ENCODE measurements at regions not wholly inside any gene's neighbourhood (a gene's known extent, or its start where the extent isn't known, plus 50 kb on each side); places are given as distances from the start of the nearest gene placed in this dataset.

- TF ChIP-seq USF1 (IDR thresholded peaks at IDR 0.05; ENCODE audit: borderline replicate concordance, low read depth): no peak
These were observed 786.0 kb upstream of the SLC39A10 start (continued) for GRCh38 chr2:194870974-194871535.

GRCh38 chr2:194867328-194867727, 789.7 kb upstream of the SLC39A10 start:
- DNase-seq: peak; percentile 2
- H3K4me3 ChIP-seq (ENCODE audit: low read depth in 2 of 2, low read length in 1 of 2): peak overlapping the region in 1 of 2 experiments; percentile 44; a peak in 1 of 4 replicates
- no peaks in the 10 kb centered on the region for H3K27me3 ChIP-seq (ENCODE audit: insufficient read depth)
- H3K9me3 ChIP-seq: no peaks in the 10 kb centered on the region
- peak; percentile 80 for TF ChIP-seq CTCF (IDR thresholded peaks at IDR 0.05)
- TF ChIP-seq TAF1 (IDR thresholded peaks at IDR 0.05; ENCODE audit: borderline replicate concordance, low read depth, low read length): no peak
- TF ChIP-seq RAD21 (IDR thresholded peaks at IDR 0.05; ENCODE audit: low read length): peak; percentile 46
- 0 out of 2 replicates have a peak, but pooled peaks have one; percentile 7 for TF ChIP-seq SMC3 (IDR thresholded peaks at IDR 0.05; ENCODE audit: low read depth, low read length)
- H4K20me1 ChIP-seq (ENCODE audit: insufficient read depth): no peaks in the 10 kb centered on the region
- no peak overlapping the region for H2AFZ ChIP-seq (ENCODE audit: low read depth)
- CTCF ChIA-PET: interaction anchor here (0.8 to 1.3 kb wide), 8 partner anchors 10 to 700 kb away, joined by 3 to 6 read pairs (median 3); no protein-coding TSS in a partner anchor
- WGBS (ENCODE audit: low lambda C conversion rate): 4% methylated on average over 1 of the region's 1 CpG
- H3K36me3 ChIP-seq (replicated peaks in 1 of 2; ENCODE audit: control insufficient read depth in 1 of 2, insufficient read depth in 2 of 2, low read length in 1 of 2): no peaks in the 10 kb centered on the region
- no peaks in the 10 kb centered on the region for H3F3A ChIP-seq (replicated peaks; ENCODE audit: insufficient read depth)
- no peak overlapping the region for H3K9ac ChIP-seq
- no peaks in the 10 kb centered on the region for H3K79me2 ChIP-seq (ENCODE audit: insufficient read depth)
- H3K4me2 ChIP-seq: no peak overlapping the region
- H3K4me1 ChIP-seq (ENCODE audit: control insufficient read depth in 1 of 2, insufficient read depth in 2 of 2, low read depth in 1 of 2, low read length in 1 of 2): no peaks in the 10 kb centered on the region
- H3K9me2 ChIP-seq: no peaks in the 10 kb centered on the region
- H3K27ac ChIP-seq (ENCODE audit: low read depth in 2 of 2, low read length in 1 of 2): no peak overlapping the region
- POLR2A ChIA-PET: no interaction called here

- no peaks in the 10 kb centered on the region for H3K36me3 ChIP-seq (replicated peaks in 1 of 2; ENCODE audit: control insufficient read depth in 1 of 2, insufficient read depth in 2 of 2, low read length in 1 of 2)
- no peak for DNase-seq
- ChIA-PET POLR2A (no interaction called here), CTCF (no interaction called here)
- H2AFZ ChIP-seq (ENCODE audit: low read depth): no peak overlapping the region
- H3K27ac ChIP-seq (ENCODE audit: low read depth in 2 of 2, low read length in 1 of 2): no peak overlapping the region
- no peaks in the 10 kb centered on the region for H3F3A ChIP-seq (replicated peaks; ENCODE audit: insufficient read depth)
- no peaks in the 10 kb centered on the region for H3K9me2 ChIP-seq
- TF ChIP-seq NRF1 (IDR thresholded peaks at IDR 0.05; ENCODE audit: low read depth, low read length) (no peak), MAX (IDR thresholded peaks at IDR 0.05; ENCODE audit: low read depth) (no peak), GATA2 (CRISPR knock-in tag; IDR thresholded peaks at IDR 0.05) (no peak), IRF3 (IDR thresholded peaks at IDR 0.05; ENCODE audit: low read depth, low read length) (no peak), ELF1 (IDR thresholded peaks at IDR 0.05) (no peak), TCF12 (IDR thresholded peaks at IDR 0.05) (no peak), POLR2AphosphoS5 (IDR thresholded peaks at IDR 0.05; ENCODE audit: low read depth, low read length) (no peak), FOXM1 (IDR thresholded peaks at IDR 0.05; ENCODE audit: low read depth) (no peak), FOXJ3 (CRISPR knock-in tag; IDR thresholded peaks at IDR 0.05) (no peak), TEAD4 (IDR thresholded peaks at IDR 0.05; ENCODE audit: borderline replicate concordance, insufficient read depth) (no peak)
- no peaks in the 10 kb centered on the region for H3K4me1 ChIP-seq (ENCODE audit: control insufficient read depth in 1 of 2, insufficient read depth in 2 of 2, low read depth in 1 of 2, low read length in 1 of 2)
- no peak overlapping the region for H3K4me2 ChIP-seq
- no peaks in the 10 kb centered on the region for H3K9me3 ChIP-seq
- 60% methylated on average over 1 of the region's 5 CpGs for WGBS (ENCODE audit: low lambda C conversion rate)
- no peaks in the 10 kb centered on the region; the same call in 1 of the 2 replicates for H3K27me3 ChIP-seq (ENCODE audit: insufficient read depth)
- H3K79me2 ChIP-seq (ENCODE audit: insufficient read depth): no peaks in the 10 kb centered on the region
- no peak overlapping the region for H3K4me3 ChIP-seq (ENCODE audit: low read depth in 2 of 2, low read length in 1 of 2)
- H4K20me1 ChIP-seq (ENCODE audit: insufficient read depth): no peaks in the 10 kb centered on the region
- no peak overlapping the region for H3K9ac ChIP-seq
These were observed 802.1 kb upstream of the SLC39A10 start for GRCh38 chr2:194854941-194855340.
